Neural cell (in vitro differentiated cells): ENCODE measurements at regions not wholly inside any gene's neighbourhood (a gene's known extent, or its start where the extent isn't known, plus 50 kb on each side); places are given as distances from the start of the nearest gene placed in this dataset.

Experiments used
- H2AFZ ChIP-seq: fragments of 200-600, 300-800 bp; sonication (generic), shearing (Covaris generic); 2 replicates; pipeline ENCODE4 v1.6.0; 2014; ENCODE audit warnings: low read depth, mild to moderate bottlenecking, antibody characterized with exemption, low read length, moderate library complexity
- H3F3A ChIP-seq: fragments of 200-600 bp; shearing (Covaris generic); 2 replicates; pipeline ENCODE4 v1.6.1; 2016; ENCODE audit warnings: mild to moderate bottlenecking, moderate library complexity, mixed read lengths, antibody characterized with exemption, low read length; ENCODE audit not compliant: insufficient read depth, poor library complexity, severe bottlenecking
- H3K27ac ChIP-seq: fragments of 200-600, 300-800 bp; sonication (generic), shearing (Covaris generic); 2 replicates; pipeline ENCODE4 v1.5.1; 2014; ENCODE audit warnings: mild to moderate bottlenecking, low read length, moderate library complexity
- H3K27me3 ChIP-seq: fragments of 300-800, 200-600 bp; sonication (generic), shearing (Covaris generic); 2 replicates; pipeline ENCODE4 v1.6.0; 2014; ENCODE audit warnings: mild to moderate bottlenecking, low read depth, low read length, moderate library complexity; ENCODE audit not compliant: insufficient read depth
- H3K36me3 ChIP-seq: fragments of 300-800, 200-600 bp; sonication (generic), shearing (Covaris generic); 2 replicates; pipeline ENCODE4 v1.5.1; 2014; ENCODE audit warnings: mild to moderate bottlenecking, antibody characterized with exemption, low read length, moderate library complexity; ENCODE audit not compliant: insufficient read depth
- H3K4me2 ChIP-seq: fragments of 300-800, 200-600 bp; sonication (generic), shearing (Covaris generic); 2 replicates; pipeline ENCODE4 v1.6.0; 2014; ENCODE audit warnings: mild to moderate bottlenecking, low read length
- H3K4me3 ChIP-seq: fragments of 300-800, 200-600 bp; sonication (generic), shearing (Covaris generic); 2 replicates; pipeline ENCODE4 v1.5.1; 2014; ENCODE audit warnings: mild to moderate bottlenecking, low read length, moderate library complexity
- H3K79me2 ChIP-seq: fragments of 200-600 bp; shearing (Covaris generic); replicated peaks from 2 replicates; pipeline ENCODE4 v1.6.0; 2014; ENCODE audit warnings: mild to moderate bottlenecking, low read length, moderate library complexity; ENCODE audit not compliant: insufficient read depth
- H3K9ac ChIP-seq: fragments of 300-800, 200-600 bp; sonication (generic), shearing (Covaris generic); 2 replicates; pipeline ENCODE4 v1.6.1; 2016; ENCODE audit warnings: mild to moderate bottlenecking, low read length, mixed read lengths
- H3K9me2 ChIP-seq: fragments of 200-600 bp; shearing (Covaris generic); 2 replicates; pipeline ENCODE4 v1.6.1; 2016; ENCODE audit warnings: mild to moderate bottlenecking, low read length, mixed read lengths; ENCODE audit not compliant: insufficient read depth
- H3K9me3 ChIP-seq: fragments of 200-600, 300-800 bp; sonication (generic), shearing (Covaris generic); 2 replicates; pipeline ENCODE4 v1.6.1; 2016; ENCODE audit warnings: mild to moderate bottlenecking, mixed run types, low read length, moderate library complexity, mixed read lengths
- H4K20me1 ChIP-seq: fragments of 200-600 bp; shearing (Covaris generic); 2 replicates; pipeline ENCODE4 v1.6.1; 2016; ENCODE audit warnings: mild to moderate bottlenecking, mixed run types; ENCODE audit not compliant: insufficient read depth
- EP300 ChIP-seq: fragments of 450-650 bp; conservative IDR thresholded peaks from 2 replicates; pipeline ENCODE4 v1.6.1; 2014; ENCODE audit warnings: antibody characterized with exemption, mild to moderate bottlenecking, moderate library complexity; ENCODE audit not compliant: poor library complexity, severe bottlenecking
- EZH2 ChIP-seq: fragments of 200-600, 300-800 bp; shearing (Covaris generic), sonication (generic); IDR thresholded peaks from 2 replicates; pipeline ENCODE4 v1.6.1; 2014; ENCODE audit warnings: antibody characterized with exemption, low read length, borderline replicate concordance, mild to moderate bottlenecking; ENCODE audit not compliant: insufficient read depth, poor library complexity, severe bottlenecking
- MXI1 ChIP-seq: fragments of 450-650 bp; conservative IDR thresholded peaks from 2 replicates; pipeline ENCODE4 v1.6.1; 2014; ENCODE audit warnings: antibody characterized with exemption, mild to moderate bottlenecking; ENCODE audit not compliant: poor library complexity, severe bottlenecking
- POLR2AphosphoS5 ChIP-seq: IDR thresholded peaks from 2 replicates; pipeline ENCODE4 v1.6.1; 2012
- RAD21 ChIP-seq: fragments of 450-650 bp; conservative IDR thresholded peaks from 2 replicates; pipeline ENCODE4 v1.6.1; 2014; ENCODE audit warnings: antibody characterized with exemption, mild to moderate bottlenecking, moderate library complexity
- REST ChIP-seq: IDR thresholded peaks from 2 replicates; pipeline ENCODE4 v1.6.1; 2012; ENCODE audit warnings: borderline replicate concordance
- SMC3 ChIP-seq: fragments of 450-650 bp; conservative IDR thresholded peaks from 2 replicates; pipeline ENCODE4 v1.6.1; 2014; ENCODE audit warnings: antibody characterized with exemption, mild to moderate bottlenecking, moderate library complexity; ENCODE audit not compliant: poor library complexity
- TAF1 ChIP-seq: IDR thresholded peaks from 2 replicates; pipeline ENCODE4 v1.6.1; 2012; ENCODE audit warnings: low read depth
- TF ChIP-seq, protein P1 (sequence below): fragments of 450-650 bp; IDR thresholded peaks from 2 replicates; pipeline ENCODE4 v1.5.1; 2014; ENCODE audit warnings: antibody characterized with exemption, mild to moderate bottlenecking, moderate library complexity; ENCODE audit not compliant: poor library complexity, severe bottlenecking

DNA sequence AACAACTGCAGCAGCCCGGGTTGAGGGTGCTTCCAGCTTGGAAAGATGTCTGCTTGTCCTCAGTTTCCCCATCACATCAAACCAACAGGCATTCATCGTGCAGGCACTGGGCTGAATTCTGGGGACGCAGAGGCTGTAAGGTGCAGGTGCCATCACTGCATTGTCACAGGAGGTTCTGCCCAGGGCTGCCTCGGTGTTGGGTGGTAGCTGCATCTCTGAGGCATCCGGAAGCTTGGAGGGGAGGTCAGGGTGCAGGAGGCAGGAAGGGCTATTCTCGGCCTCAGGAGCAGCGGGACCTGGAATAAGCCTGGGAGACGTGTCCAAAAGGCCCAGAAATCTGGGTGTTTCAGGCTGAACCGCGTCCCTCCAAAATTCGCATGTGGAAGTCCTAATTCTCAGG lies 134.6 kb downstream of the HMX1 start:
- H3K4me3 ChIP-seq: no peak overlapping the region
- H3K9ac ChIP-seq: no peak overlapping the region
- H3K4me2 ChIP-seq: no peak overlapping the region
- TF ChIP-seq EZH2 (no peak), EP300 (no peak), RAD21 (no peak), SMC3 (no peak), MXI1 (no peak), TAF1 (no peak), POLR2AphosphoS5 (no peak), REST (no peak)
- TF ChIP-seq, protein P1, sequence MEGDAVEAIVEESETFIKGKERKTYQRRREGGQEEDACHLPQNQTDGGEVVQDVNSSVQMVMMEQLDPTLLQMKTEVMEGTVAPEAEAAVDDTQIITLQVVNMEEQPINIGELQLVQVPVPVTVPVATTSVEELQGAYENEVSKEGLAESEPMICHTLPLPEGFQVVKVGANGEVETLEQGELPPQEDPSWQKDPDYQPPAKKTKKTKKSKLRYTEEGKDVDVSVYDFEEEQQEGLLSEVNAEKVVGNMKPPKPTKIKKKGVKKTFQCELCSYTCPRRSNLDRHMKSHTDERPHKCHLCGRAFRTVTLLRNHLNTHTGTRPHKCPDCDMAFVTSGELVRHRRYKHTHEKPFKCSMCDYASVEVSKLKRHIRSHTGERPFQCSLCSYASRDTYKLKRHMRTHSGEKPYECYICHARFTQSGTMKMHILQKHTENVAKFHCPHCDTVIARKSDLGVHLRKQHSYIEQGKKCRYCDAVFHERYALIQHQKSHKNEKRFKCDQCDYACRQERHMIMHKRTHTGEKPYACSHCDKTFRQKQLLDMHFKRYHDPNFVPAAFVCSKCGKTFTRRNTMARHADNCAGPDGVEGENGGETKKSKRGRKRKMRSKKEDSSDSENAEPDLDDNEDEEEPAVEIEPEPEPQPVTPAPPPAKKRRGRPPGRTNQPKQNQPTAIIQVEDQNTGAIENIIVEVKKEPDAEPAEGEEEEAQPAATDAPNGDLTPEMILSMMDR: no peak
- H3K36me3 ChIP-seq: no peaks in the 10 kb centered on the region
- H4K20me1 ChIP-seq: no peaks in the 10 kb centered on the region
- no peaks in the 10 kb centered on the region for H3K79me2 ChIP-seq
- H2AFZ ChIP-seq: no peak overlapping the region
- H3K9me3 ChIP-seq: no peaks in the 10 kb centered on the region
- H3K27ac ChIP-seq: no peak overlapping the region
- no peaks in the 10 kb centered on the region for H3K9me2 ChIP-seq
- no peaks in the 10 kb centered on the region for H3K27me3 ChIP-seq
- H3F3A ChIP-seq: no peaks in the 10 kb centered on the region

GRCh38 chr4:8736090-8736825 lies 135.4 kb downstream of the HMX1 start:
- Histone ChIP-seq H3F3A (no peaks in the 10 kb centered on the region), H3K9ac (no peak overlapping the region), H3K4me3 (no peak overlapping the region), H3K79me2 (no peaks in the 10 kb centered on the region), H3K9me3 (no peaks in the 10 kb centered on the region), H3K9me2 (no peaks in the 10 kb centered on the region), H3K27me3 (no peaks in the 10 kb centered on the region), H2AFZ (no peak overlapping the region), H3K4me2 (no peak overlapping the region), H3K27ac (no peak overlapping the region), H4K20me1 (no peaks in the 10 kb centered on the region), H3K36me3 (no peaks in the 10 kb centered on the region)
- TF ChIP-seq TAF1 (no peak), MXI1 (no peak), EZH2 (no peak), POLR2AphosphoS5 (no peak), RAD21 (no peak), SMC3 (no peak), REST (no peak), EP300 (no peak)
- TF ChIP-seq, protein P1: no peak
